Stimulated activated naive CD8-positive, alpha-beta T cell treated with anti-CD3 and anti-CD28 coated beads, Interleukin-15, Interleukin-2, amounts not matched to agents 100 U/mL and 50 U/mL, for 24 hours (primary cell): ENCODE measurements at regions not wholly inside any gene's neighbourhood (a gene's known extent, or its start where the extent isn't known, plus 50 kb on each side); places are given as distances from the start of the nearest gene placed in this dataset.
"Not testable (repeated sequence)": the region's sequence is repeated elsewhere in the genome, so short reads cannot be mapped to it uniquely, and the experiment has no call there.

ENCODE experiments used
- ATAC-seq: fragments of 150-1000 bp; cut with Tn5 transposase; one replicate; pipeline ENCODE4 v1.10.0; 2021
- DNase-seq: peaks from one replicate; pipeline ENCODE4 v3.0.0; 2021

DNA sequence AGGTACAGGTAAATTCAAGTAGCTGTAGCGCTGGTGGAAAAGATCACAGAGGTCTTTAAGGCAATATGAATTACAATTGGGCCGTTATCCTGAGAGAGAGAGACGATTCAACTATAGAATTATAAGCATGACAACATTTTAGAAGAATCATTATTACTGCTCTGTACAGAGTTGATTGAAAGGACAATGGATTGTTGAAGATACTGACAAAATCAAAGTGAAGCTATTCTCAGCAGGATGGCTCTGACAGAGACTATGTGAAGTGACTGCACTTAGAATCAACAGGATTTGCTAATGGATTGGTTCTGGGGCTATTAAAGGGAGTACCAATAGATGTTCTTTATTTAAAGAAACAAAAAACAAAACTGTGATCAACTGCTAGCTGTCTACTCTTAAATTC is 634.8 kb upstream of the GRM3 start:
- ATAC-seq, result no peak

DNA sequence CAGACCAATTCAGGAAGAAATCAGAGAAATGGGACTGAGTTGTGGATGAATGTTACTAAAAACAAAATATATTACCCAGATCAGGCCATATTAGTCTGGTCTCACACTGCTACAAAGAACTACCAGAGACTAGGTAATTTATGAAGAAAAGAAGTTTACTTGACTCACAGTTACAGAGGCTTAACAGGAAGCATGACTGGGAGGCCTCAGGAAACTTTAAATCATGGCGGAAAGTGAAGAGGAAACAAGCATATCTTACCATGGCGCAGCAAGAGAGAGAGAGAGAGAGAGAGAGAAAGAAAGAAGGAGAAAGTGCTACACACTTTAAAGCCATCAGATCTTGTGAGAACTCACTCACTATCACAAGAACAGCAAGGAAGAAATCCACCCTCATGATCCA is 636.8 kb upstream of the GRM3 start:
- DNase-seq (no peak), ATAC-seq (no peak)

More for the DNA sequence above, 634.8 kb upstream of the GRM3 start:
- DNase-seq, result no peak

DNA sequence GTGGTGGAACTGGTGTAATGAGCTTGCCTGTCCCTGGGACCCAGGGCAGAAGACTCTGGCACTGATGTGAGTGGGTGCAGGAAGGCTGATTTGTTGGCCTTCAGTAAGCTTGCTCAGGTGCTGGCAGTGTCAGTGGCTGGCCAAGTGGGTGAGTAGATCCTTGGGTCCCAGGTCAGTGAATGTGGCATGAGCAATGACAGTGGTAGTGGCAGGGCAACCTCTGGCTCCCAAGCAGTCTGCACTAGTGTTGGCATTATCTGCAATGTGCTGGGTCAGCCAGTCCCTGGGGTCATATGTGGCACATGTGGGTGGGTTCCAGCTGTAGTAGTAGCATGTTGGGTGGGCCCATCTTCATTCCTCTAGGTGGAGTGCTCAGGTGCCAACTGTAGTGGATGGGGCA is 640.9 kb upstream of the GRM3 start:
- no peak for DNase-seq
- no peak for ATAC-seq

DNA sequence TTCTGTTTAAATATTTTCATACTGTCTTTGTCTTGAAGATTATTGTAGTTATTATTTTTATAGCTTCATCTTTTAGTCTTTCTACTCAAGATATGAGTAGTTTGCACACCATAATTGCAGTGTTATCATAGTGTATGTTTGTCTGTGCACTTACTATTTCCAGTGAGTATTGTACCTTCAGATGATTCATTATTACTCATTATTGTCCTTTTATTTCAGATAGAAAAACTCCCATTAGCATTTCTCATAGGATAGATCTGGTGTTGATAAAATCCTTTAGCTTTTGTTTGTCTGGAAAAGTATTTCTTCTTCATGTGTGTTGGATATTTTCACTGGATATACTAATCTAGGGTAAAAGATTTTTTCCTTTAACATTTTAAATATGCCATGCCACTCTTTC is 646.2 kb upstream of the GRM3 start:
- ATAC-seq (no peak), DNase-seq (no peak)

DNA sequence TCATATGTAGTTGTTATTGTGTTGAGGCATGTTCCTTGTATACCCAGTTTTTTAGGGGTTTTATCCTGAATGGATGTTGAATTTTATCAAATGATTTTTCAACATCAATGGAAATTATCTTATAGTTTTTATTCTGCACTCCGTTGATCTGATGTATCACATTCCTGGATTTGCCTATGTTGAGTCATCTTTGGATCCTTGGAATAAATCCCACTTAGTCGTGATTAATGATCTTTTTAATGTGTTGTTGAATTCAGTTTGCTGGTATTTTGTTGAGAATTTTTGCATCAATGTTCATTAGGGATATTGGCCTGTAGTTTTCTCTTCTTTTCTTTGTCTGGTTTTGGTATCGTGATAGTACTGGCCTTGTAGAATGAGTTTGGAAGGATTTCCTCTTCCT is 648.6 kb upstream of the GRM3 start:
- ATAC-seq, result no peak
- DNase-seq, result no peak

DNA sequence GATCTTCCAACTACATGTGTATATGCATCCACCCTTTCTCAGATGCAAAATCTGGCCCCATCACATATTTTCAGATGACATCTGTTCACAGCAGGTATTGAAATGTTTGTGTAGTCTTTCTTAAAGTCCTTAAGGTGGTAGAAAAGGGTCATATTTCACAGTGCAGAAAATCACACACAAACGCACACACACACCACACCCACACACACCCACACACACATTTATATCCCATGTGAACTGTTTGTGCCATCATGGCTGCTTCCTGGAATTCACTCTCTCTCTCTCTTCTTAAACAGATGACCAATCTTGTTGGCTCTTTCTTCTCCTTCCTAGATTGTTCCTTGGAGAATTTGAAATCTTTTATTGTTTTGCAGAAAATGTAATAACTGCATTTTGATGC is 663.0 kb upstream of the GRM3 start:
- ATAC-seq, result no peak

DNA sequence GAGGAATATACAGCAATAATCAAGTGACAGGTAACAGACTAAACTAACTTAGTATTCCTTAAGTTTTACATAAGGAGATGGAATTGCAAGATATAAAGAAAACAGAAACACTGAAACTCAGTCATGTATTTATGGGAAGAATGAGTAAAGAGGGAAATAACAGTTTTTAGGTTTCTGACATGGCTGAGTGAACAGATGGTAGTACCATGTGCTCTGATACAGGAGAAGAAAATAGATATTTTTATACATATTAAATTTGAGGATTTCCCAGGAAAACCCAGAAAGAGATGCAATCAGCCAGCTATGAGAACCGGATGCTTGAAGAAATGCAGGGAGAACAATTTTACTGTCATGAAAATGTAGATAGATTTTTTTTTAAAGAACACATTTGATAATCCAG is 669.5 kb upstream of the GRM3 start:
- DNase-seq (no peak), ATAC-seq (no peak)

More for the DNA sequence above, 663.0 kb upstream of the GRM3 start:
- DNase-seq, result no peak

DNA sequence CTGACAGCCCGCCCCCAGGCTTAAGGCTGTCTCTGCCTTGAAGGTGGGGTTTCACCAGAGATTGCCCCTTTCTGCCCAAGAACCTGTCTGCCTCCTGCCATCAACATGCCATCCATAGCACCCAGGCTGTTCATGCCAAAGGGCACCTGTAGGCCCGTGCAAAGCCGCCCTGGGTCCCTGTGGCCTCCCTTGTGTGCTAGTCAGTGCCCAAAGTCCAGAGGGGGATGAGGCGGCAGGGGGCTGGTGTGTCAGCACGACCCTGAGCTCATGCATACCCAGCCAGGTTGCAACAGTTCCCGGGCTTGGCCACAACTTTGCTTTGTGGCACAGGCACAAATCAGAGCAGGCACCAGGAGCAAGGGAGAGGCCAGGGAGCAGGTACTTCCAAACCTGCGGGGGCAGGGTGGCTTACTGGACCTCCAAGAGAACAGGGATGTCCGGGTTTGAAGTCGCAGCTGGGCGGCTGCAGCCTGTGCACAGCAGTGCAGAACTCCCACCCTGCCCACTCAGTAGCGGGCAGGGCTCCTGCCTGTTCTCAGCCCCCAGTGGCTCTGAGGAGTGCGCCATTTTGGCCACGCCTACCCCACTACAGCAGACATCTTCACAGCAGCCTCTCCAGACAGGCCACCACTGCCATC is 671.1 kb upstream of the GRM3 start:
- DNase-seq (no peak), ATAC-seq (no peak)

DNA sequence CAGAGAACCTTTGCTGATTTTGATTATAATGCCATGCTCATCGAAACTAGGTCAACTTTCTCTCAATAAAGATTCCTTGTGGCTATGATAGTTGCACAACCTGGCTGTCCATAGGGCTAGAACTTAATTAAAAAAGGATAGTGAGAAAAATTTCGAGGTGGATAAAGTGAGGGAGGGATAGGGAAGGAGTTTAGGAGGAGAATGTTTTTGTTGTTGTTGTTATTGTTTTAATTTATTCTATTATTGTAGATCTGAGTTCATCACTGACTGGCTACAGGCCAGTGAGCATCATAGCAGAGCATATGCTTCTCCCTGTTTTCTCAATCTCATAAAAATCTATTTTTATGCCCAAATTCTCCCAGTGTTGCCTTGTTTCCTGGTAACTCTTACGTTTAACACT is 688.7 kb upstream of the GRM3 start:
- DNase-seq, result no peak
- ATAC-seq, result no peak

DNA sequence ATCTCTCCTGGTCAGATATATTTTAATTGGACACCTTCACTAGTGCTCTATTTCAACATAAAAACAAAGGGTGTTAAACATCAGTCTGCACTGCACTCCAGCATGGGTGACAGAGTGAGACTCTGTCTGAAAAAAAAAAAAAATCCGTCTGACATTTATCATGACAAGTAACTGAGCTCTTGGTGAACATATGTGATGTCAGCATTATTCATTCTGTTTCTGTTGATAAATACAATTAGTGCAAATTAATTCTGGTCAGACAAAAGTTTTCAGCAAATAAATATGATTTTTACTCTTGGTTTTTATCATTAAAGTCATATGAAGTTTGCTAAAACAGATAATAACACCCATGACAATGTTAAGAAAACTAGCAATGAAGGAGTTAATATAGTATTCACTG is 692.8 kb upstream of the GRM3 start:
- ATAC-seq (no peak), DNase-seq (no peak)

DNA sequence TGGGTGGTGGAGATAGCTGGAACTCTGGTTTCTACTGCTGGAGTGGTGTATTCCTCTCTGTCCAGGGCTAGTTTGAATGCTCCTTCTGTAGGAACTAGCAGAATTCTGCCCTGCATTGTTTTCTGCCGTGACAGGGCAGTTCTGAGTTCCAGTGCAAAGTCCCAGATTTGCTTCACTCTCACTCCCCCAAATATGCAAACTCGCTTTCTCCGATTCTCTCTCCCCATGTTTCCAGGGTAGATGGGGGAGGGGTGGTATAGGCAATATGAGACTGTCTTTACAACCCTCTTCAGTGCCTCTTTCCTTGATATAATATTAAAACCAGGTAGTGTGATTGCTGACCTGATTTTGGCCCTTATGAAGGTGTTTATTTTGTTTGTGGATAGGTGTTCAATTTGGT is 693.3 kb upstream of the GRM3 start:
- no peak for ATAC-seq

DNA sequence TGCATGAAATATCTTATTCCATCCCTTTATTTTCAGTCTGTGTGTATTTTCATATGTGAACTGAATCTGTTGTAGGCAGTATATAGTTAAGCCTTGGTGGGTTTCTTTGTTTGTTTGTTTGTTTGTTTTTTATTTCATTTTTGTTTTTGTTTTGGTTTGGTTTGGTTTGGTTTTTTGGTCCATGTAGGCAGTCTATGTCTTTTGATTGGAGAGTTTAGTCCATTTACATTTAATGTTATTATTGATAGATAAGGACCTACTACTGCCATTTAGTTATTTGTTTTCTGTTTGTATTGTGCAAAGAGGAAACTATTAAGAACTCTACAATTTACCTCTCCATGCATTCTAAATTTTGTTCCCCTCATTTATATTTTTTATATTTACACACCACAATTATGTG is 695.9 kb upstream of the GRM3 start:
- DNase-seq, result no peak
- ATAC-seq, result no peak

More for the DNA sequence above, 693.3 kb upstream of the GRM3 start:
- DNase-seq, result no peak

DNA sequence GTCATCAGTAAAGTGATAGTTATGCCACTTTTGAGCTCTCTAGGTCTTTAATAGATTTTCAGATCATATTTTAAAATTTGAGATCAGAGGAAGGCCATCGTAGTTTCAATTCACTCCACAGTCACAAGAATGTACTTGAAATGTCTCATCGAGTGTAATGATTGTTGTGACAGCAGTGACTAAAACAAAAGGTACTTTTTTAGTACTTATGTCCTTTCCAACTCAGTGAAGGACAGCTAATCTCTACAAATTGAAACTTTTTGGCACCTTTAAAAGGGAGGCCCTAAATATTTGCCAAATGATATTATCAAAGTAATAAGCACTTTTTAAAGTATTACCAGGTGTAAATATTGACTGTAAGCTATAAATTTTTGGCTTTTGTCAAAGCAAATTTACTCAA is 702.9 kb upstream of the GRM3 start:
- ATAC-seq (no peak), DNase-seq (no peak)

DNA sequence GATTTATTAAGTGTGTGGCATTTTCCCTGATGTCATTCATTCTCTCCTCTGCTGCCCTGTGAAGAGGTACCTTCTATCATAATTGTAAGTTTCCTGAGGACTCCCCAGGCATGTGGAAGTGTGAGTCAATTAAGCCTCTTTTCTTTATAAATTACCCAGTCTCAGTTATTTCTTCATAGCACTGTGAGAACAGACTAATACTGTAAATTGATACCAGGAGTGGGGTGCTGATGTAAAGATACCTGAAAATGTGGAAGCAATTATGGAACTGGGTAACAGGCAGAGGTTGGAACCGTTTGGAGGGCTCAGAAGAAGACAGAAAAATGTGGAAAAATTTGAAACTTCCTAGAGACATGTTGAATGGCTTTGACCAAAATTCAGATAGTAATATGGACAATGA is 711.8 kb upstream of the GRM3 start:
- DNase-seq (no peak), ATAC-seq (no peak)

DNA sequence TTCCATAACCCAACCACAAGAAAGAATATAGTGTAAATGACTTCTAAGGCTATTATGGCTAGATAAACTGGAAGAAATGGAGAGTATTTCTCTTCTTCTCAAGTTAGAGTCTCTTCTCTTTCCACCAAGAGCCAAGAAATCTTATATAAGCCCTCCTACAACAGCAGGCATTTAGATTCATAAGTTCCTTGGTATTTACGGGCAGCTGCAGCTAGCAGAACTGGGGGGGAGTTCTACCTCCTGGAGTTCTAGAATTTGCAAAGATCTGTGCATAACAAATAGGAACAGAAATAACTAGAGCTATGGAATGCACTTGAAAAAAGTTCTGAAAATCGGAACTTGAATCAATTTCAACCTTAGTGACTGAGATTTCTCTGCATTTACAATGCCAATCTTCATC is 715.2 kb upstream of the GRM3 start:
- DNase-seq (no peak), ATAC-seq (no peak)

DNA sequence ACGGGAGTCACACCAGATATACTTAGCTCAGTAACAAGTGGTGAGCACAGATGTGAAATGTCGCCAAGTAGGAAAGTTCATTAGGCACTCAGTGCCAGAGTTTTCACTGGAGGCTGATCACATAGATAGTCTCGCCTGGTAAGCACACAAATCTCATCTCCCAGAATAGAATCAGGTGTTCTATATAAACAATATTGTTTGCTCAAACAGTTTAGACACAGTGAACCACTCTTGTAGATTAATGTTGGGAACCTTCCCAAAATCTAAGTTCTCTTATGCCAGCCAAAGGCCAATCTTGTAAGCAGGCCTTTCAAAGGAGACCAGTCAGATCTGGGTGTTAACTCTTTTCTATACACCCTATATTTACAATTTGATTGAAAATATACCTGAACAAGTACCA is 716.5 kb upstream of the GRM3 start:
- no peak for DNase-seq
- ATAC-seq, result no peak

DNA sequence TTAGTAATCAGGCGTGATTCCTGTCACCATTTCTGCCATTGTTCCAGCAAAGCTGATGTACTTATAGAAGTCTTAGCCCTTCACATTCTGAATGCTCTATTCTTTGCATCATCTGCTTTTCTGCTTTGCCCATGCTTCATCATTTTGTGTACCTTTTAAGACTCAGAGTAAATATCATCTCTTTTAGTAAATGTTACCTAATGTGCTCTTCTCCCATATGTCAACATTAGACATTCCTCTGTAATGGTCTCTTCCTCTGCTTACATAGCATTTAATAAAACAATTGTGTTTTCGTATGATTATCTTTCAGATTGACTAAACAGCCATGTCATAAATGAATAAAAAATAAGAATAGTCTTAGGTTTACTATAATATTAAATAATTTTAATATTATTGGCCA is 719.6 kb upstream of the GRM3 start:
- ATAC-seq (no peak), DNase-seq (no peak)

DNA sequence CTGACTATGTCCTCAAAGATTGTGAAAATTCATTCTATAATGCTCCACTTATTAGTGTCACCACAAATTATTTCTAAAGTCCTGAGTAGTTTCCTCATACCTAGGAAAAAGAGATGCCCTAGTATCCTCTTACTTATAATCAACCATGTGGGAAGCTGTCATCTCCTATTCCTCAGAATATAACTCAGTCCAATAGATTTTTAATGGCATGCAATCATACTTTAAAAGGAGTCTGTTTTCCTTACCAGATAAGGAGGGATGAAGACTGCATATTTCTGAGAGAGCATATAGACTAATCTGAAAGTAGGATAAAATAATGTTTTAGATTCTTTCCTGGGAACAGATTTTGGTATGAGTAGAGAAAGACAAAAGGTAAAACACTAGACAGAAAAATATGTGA is 727.7 kb upstream of the GRM3 start:
- no peak for ATAC-seq
- DNase-seq, result no peak

DNA sequence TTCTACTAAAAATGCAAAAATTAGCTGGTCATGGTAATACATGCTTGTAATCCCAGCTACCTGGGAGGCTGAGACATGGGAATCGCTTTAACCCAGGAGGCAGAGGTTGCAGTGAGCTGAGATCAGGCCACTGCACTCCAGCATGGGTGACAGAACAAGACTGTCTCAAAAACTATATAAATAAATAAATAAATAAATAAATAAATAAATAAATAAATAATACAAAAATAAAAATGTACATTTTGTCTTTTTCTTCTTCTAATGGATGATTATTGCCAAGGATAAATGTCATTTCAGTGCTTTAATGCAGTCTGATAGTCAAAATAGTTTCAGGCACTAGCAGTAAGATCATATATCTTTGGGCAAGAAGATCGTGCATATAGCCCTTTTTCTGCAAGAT is 727.6 kb upstream of the SEMA3D start:
- no peak for ATAC-seq
- DNase-seq, result no peak

DNA sequence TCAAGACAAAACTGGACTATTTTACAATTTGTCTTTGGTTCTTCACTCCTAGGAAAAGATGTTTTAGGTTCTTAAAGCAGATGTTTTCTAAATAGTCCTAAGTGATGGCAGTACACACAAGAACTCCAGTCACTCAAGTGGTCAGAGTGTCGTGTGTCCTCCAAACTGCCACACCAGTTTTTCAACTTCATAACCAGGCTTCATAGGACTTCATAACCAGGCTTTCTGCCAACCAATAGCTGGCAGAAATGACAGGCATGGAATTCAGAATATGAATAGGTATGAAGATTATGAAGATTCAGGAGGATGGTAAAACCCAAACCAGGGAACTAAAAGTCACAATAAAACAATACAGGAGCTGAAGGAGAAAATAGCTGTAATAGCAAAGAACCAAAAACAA is 721.2 kb upstream of the SEMA3D start:
- DNase-seq (no peak), ATAC-seq (no peak)

DNA sequence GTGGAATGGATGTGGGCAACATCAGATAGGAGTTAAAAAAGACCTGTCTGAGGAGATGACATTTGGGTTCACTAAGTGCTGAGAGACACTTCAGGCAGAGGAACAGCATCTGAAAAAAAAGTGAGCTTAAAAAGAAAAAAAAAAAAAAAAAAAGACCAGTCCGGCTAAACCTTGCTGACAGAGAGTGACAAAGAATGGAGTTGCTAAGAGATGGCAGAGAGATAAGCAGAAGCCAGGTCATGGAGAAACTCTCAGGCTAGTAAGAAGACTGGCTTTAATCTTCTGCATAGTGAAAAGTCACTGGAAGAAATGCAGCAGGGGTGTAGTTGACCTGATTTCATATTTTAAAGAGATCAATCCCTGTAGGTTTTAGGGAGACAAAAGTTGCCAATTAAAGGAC is 711.1 kb upstream of the SEMA3D start:
- DNase-seq (no peak), ATAC-seq (no peak)

DNA sequence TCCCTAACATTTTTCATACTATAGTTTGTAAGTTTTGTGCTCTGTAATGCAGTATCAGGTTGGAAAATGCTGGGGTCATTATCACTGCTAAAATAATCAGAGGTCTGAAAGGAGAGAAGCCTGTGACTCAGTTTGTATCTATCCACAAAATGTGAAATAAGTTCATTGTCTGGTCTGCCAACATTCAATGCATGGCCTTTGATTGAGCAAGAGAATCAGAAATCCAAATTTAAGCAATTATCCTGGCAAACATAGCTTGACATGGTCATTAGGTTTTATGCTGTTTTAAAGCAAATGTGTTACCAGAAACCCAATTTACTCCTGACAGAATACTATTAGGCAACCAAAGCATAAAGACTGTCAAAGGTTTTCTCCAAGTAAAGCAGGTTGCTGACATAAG is 709.7 kb upstream of the SEMA3D start:
- ATAC-seq, result no peak
- DNase-seq, result no peak

DNA sequence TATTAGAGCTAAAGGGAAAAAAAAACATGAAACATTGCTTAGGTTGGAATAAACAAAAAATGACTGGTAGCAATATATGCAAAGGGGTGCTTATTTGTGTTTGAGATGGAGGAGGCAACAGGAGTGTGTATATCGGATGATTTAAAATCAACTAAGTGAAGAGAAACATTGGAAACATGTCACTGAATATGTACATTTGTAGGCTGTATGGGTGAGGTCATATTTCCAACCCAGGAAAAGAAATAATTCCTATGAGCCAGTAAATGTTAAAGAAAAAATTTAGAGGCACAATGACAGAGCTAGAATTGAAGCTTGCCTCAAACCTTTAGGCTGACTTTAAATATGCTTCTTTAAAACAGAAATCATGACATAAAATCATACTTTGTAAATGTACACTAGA is 709.0 kb upstream of the SEMA3D start:
- no peak for ATAC-seq
- no peak for DNase-seq

DNA sequence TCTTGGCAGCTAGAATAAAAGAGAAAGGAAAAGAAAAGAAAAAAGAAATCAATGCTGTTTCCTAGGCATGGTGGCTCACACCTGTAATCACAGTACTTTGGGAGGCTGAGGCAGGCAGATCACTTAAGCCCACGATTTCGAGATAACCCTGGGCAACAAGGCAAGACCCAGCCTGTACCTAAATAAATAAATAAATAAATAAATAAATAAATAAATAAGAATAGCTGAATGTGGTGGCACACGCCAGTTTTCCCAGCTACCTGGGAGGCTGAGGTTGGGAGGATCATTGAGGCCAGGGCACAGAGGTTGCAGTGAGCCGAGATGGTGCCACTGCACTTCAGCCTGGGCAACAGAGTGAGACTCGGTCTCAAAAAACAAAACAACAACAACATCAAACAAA is 705.0 kb upstream of the SEMA3D start:
- ATAC-seq, DNase-seq: not testable (repeated sequence)

DNA sequence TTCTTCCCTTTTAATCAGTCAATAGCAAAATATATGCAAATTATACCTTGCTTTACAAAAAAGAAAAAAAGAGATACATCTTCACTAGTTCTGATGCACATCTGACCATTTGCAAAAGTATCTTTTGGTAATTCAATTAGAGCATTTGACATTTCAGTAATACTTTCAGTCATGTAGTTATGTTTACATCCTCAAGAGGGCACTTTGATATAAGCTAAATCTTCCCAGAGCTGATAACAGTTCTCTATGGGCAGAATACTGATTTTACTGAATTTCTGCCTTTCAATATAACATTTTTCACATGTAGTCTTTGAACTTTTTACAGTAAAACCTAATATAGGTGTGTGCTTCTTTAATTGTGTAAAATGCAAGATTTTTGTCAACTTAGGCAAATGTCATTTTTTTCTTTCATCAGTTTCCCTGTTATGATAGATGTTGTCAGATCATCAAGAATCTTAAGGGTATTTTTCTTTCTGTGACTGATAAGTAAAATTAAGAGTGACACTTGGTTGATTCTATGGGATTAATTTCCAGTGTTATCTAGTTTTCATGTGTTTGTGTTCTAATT is 703.5 kb upstream of the SEMA3D start:
- no peak for DNase-seq
- no peak for ATAC-seq
